Gastroesophageal sphincter (tissue), 4 donors: ENCODE measurements at regions not wholly inside any gene's neighbourhood (a gene's known extent, or its start where the extent isn't known, plus 50 kb on each side); places are given as distances from the start of the nearest gene placed in this dataset.

Source experiments
- ATAC-seq: fragments of 150-250 bp; one replicate; pipeline ENCODE4 v1.9.1; 2016; ENCODE audit warnings: mild to moderate bottlenecking, moderate library complexity
- H3K27ac ChIP-seq, 4 donors: fragments of 200-600 bp; sonication (generic) in 3 of 4; 1 replicate in 3 of 4; 2 replicates in 1 of 4; pipeline ENCODE4 v1.5.1; 2016 to 2019
- H3K27me3 ChIP-seq: fragments of 200-600 bp; sonication (generic); one replicate; pipeline ENCODE4 v1.5.1; 2019
- H3K36me3 ChIP-seq, 2 donors: fragments of 200-600 bp; sonication (generic); one replicate each; pipeline ENCODE4 v1.5.1; 2019; ENCODE audit warnings: control low read depth in 1 of 2
- H3K4me1 ChIP-seq, 3 donors: fragments of 200-600 bp; sonication (generic); 1 replicate in 2 of 3; 2 replicates in 1 of 3; pipeline ENCODE4 v1.5.1; 2016 to 2019; ENCODE audit warnings: control low read depth in 2 of 3
- H3K4me3 ChIP-seq, 2 donors: fragments of 200-600 bp; sonication (generic); one replicate each; pipeline ENCODE4 v1.5.1; 2019; ENCODE audit warnings: mild to moderate bottlenecking in 1 of 2, moderate library complexity in 1 of 2
- H3K9me3 ChIP-seq, 3 donors: fragments of 200-600 bp; sonication (generic); one replicate each; pipeline ENCODE4 v1.5.1; 2017 to 2019; ENCODE audit warnings: control low read depth in 2 of 3
- EP300 ChIP-seq: sonication (generic); formaldehyde crosslinking; IDR thresholded peaks from one replicate; pipeline ENCODE4 v1.6.1; 2017; ENCODE audit warnings: antibody characterized with exemption, mild to moderate bottlenecking
- POLR2A ChIP-seq, 2 donors: fragments of 450-650 bp; IDR thresholded peaks; one replicate each; pipeline ENCODE4 v1.6.1; 2017; ENCODE audit warnings: antibody characterized with exemption in 2 of 2, mild to moderate bottlenecking in 2 of 2, moderate library complexity in 1 of 2
- POLR2AphosphoS5 ChIP-seq: sonication (generic); formaldehyde crosslinking; IDR thresholded peaks from one replicate; pipeline ENCODE4 v1.6.1; 2017; ENCODE audit warnings: antibody characterized with exemption
- WGBS, 2 donors: methylation state at CpG; one replicate each; pipeline ENCODE4 v1.1.5; 2018; ENCODE audit warnings: low coverage in 1 of 2; 5-methylcytosine and 5-hydroxymethylcytosine counted together
- TF ChIP-seq, protein P1 (sequence below), 4 experiments: fragments of 200-600 bp in 2 of 4; fragments of 450-650 bp in 2 of 4; sonication (generic) in 1 of 4; IDR thresholded peaks; one replicate each; pipeline ENCODE4 v1.5.1; 2017 to 2019; ENCODE audit warnings: antibody characterized with exemption in 4 of 4, mild to moderate bottlenecking in 2 of 4, moderate library complexity in 2 of 4

DNA sequence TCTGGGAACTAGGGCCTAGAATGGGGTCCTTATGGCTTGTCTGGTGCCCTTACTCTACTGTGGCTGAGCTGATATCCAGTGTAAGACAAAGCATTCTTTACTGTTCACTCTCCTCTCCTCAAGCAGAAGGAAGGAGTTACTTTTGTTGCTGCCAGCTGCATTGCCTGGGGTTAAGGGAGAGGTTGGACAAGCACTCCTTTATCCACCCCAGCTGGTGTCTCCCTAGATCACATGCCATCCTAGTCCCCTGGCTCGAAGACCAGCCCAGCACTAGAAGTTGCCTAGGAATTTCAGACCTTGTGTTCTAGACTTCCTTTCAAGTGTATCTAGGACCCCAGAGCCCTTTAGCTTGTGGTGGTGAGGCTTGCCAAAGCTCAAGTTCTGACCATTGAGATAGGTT is 1051.5 kb upstream of the C9orf72 start:
- ATAC-seq, result no peak
- TF ChIP-seq EP300 (no peak), POLR2A (IDR thresholded peaks at IDR 0.05) (no peak), POLR2AphosphoS5 (no peak)
- TF ChIP-seq, protein P1, sequence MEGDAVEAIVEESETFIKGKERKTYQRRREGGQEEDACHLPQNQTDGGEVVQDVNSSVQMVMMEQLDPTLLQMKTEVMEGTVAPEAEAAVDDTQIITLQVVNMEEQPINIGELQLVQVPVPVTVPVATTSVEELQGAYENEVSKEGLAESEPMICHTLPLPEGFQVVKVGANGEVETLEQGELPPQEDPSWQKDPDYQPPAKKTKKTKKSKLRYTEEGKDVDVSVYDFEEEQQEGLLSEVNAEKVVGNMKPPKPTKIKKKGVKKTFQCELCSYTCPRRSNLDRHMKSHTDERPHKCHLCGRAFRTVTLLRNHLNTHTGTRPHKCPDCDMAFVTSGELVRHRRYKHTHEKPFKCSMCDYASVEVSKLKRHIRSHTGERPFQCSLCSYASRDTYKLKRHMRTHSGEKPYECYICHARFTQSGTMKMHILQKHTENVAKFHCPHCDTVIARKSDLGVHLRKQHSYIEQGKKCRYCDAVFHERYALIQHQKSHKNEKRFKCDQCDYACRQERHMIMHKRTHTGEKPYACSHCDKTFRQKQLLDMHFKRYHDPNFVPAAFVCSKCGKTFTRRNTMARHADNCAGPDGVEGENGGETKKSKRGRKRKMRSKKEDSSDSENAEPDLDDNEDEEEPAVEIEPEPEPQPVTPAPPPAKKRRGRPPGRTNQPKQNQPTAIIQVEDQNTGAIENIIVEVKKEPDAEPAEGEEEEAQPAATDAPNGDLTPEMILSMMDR (IDR thresholded peaks at IDR 0.05), result no peak
- 50% methylated on average over 1 of the region's 1 CpG; no CpG with 5 or more reads in 1 of the 2 donors for WGBS, 2 donors

DNA sequence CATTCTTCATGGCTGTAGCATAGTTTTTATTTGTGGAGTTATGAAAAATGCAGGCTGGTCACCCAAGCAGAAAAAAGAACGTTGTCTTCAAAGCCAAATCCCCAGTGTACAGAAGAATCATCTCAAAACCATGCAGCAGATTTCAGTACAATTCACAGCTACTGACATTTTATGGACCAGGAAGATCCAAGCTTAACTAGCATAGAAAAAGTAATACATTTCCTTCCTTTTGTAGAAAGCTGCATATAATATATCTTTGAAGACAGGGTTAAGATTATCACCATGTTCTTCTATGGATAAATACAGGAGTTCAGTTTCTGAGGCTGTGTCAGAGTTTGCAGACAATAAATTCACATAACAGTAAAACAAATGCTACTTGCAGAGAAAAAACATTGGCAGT is 1054.8 kb upstream of the C9orf72 start:
- H3K36me3 ChIP-seq, result no peaks in the 10 kb centered on the region
- H3K27ac ChIP-seq, result no peak overlapping the region
- no peaks in the 10 kb centered on the region for H3K27me3 ChIP-seq
- peaks cover 0 to 3% (median 0%) of the 10 kb centered on the region in 3 donors for H3K9me3 ChIP-seq
- H3K4me3 ChIP-seq, result no peak overlapping the region
- no peaks in the 10 kb centered on the region for H3K4me1 ChIP-seq
- WGBS, 2 donors, result 38 to 75% methylated on average over 1 of the region's 1 CpG
- TF ChIP-seq POLR2AphosphoS5 (no peak), POLR2A (IDR thresholded peaks at IDR 0.05) (no peak), EP300 (no peak)
- TF ChIP-seq, protein P1 (IDR thresholded peaks at IDR 0.05), result no peak
- no peak for ATAC-seq

More for the DNA sequence above, 1051.5 kb upstream of the C9orf72 start:
- H3K4me3 ChIP-seq, result no peak overlapping the region
- H3K9me3 ChIP-seq, result peaks cover 0 to 3% (median 0%) of the 10 kb centered on the region in 3 donors
- H3K27me3 ChIP-seq, result no peaks in the 10 kb centered on the region
- H3K36me3 ChIP-seq, result no peaks in the 10 kb centered on the region
- H3K4me1 ChIP-seq, result no peaks in the 10 kb centered on the region
- H3K27ac ChIP-seq, result no peak overlapping the region

DNA sequence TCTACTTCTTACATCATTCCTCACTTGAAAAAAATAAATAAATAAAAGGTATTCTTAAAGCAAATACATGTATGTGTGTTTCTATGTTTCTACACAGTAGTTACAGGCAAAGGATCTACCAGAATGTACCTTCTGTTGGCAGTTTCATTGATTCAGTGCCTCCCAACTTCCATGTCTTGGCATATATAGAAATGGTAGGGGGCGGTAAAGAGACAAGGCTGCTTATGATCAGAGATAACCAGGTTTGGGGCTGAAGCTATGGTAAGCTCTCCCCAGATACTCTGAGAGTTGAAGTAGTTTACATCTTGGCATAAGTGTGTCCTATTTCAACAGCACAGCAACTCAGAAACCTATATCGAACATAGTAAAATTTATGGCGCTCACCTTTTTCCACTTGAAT is 1075.4 kb upstream of the C9orf72 start:
- Histone ChIP-seq H3K27me3 (no peaks in the 10 kb centered on the region), H3K4me1 (no peaks in the 10 kb centered on the region), H3K27ac (no peak overlapping the region), H3K36me3 (no peaks in the 10 kb centered on the region), H3K9me3 (no peaks in the 10 kb centered on the region), H3K4me3 (no peak overlapping the region)
- no peak for ATAC-seq
- WGBS, 2 donors, result 78 to 86% methylated on average over 3 of the region's 3 CpGs
- TF ChIP-seq POLR2A (IDR thresholded peaks at IDR 0.05), result no peak
- TF ChIP-seq POLR2AphosphoS5, result no peak

DNA sequence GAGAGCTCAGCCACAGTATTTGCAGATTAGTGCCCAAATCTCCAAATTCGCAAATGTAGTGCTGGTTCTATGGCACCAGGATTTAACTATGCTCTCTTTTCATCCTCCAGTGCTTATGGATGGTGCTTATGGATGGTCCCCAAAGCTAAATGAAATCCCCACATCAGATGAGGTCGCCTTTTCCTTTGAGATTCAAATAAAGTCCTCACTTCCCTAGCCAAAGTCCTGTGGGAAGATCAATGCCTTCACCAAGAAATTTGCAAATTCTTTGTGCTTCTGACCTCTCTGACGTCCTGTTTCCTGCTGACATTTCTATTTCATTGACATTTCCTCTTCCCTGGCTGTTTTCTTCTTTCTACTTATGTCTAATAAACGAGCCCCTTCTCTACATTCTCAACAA is 1077.0 kb upstream of the C9orf72 start:
- Histone ChIP-seq H3K27ac (no peak overlapping the region), H3K4me1 (no peaks in the 10 kb centered on the region), H3K4me3 (no peak overlapping the region), H3K36me3 (no peaks in the 10 kb centered on the region), H3K9me3 (no peaks in the 10 kb centered on the region), H3K27me3 (no peaks in the 10 kb centered on the region)
- 31 to 46% methylated on average over 3 to 4 of the region's 4 CpGs for WGBS, 2 donors
- ATAC-seq, result no peak
- TF ChIP-seq, protein P1 (IDR thresholded peaks at IDR 0.05), result no peak
- no peak for TF ChIP-seq EP300
- no peak for TF ChIP-seq POLR2A (IDR thresholded peaks at IDR 0.05)
- no peak for TF ChIP-seq POLR2AphosphoS5

DNA sequence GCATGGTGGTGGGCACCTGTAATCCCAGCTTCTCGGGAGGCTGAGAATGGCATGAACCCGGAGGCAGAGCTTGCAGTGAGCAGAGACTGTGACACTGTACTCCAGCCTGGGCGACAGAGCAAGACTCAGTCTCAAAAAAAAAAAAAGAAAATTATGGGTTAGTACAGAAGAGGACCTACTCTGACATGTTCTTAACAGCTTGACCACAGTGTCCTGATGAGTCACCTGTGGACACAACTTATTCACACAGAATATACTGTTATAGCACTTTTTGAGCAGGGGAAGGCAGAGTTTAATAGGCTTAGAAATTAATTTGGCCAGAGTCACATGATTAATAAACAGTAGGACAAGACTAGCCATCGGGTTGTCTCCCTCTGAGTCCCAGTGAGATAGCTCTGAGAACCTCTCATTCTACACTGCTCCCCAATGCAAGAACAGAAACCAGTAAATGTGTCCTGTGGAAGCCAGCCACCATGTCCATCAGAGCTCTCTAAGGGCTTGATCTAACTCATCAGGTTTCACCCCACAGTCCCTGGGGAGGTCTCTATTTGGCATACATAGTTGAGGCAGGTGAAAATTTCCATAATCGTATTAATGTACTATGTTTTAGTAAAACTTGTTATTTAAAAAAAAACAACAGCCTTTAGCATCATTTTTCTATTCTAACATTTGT is 1077.9 kb upstream of the C9orf72 start:
- no peaks in the 10 kb centered on the region for H3K27me3 ChIP-seq
- TF ChIP-seq, protein P1 (IDR thresholded peaks at IDR 0.05), result no peak
- TF ChIP-seq POLR2AphosphoS5 (no peak), POLR2A (IDR thresholded peaks at IDR 0.05) (no peak), EP300 (no peak)
- no peak overlapping the region for H3K27ac ChIP-seq
- no peaks in the 10 kb centered on the region for H3K36me3 ChIP-seq
- no peak for ATAC-seq
- 82 to 87% methylated on average over 2 to 5 of the region's 5 CpGs for WGBS, 2 donors
- H3K9me3 ChIP-seq, result no peaks in the 10 kb centered on the region
- H3K4me3 ChIP-seq, result no peak overlapping the region
- H3K4me1 ChIP-seq, result no peaks in the 10 kb centered on the region
